GM21390 (cell line): ENCODE measurements at regions not wholly inside any gene's neighbourhood (a gene's known extent, or its start where the extent isn't known, plus 50 kb on each side); places are given as distances from the start of the nearest gene placed in this dataset.

Experiments
- ATAC-seq: cut with Tn5 transposase; IDR thresholded peaks from one replicate; pipeline ENCODE4 v1.9.1; 2021; ENCODE audit not compliant: unreplicated experiment

DNA sequence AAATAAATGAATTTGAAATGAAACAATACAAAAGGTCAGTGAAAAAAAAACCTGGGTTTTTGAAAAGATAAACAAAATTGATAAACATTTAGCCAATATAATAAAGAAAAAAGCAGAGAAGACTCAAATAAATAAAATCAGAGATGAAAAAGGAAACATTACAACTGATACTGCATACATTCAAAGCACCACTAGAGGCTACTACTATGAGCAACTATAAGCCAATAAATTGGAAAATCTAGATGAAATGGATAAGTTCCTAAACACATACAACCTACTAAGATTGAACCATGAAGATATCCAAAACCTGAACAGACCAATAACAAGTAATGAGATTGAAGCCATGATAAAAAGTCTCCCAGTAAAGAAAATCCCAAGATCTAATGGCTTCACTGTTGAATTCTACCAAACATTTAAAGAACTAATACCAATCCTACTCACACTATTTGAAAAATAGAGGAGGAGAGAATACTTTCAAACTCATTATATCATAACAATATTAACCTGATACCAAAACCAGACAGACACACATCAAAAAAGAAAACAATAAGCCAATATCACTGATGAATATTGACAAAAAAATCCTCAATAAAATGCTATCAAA is 80.8 kb upstream of the CERS6 start:
- ATAC-seq: no peak

- no peak for ATAC-seq
These were observed 77.0 kb upstream of the CERS6 start for GRCh38 chr2:168378960-168379669.

DNA sequence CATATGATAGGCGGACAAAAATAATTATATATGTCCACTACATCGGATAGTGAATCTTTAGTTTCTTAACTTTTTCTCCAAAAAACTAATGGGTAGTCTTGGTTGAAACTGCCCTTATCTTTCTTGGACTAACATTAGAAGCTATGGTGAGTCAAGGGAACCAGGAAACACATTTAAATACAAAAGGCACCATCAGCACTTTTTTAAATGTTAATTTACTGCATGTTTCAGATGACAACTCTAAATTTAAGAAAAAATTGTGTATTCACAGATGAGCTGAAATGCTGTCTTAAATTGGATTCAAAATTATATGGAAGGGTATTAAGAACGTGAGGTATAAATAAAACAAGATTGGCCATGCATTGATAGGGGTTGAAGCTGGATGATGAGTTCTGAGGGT is 75.6 kb upstream of the CERS6 start:
- no peak for ATAC-seq

- ATAC-seq: no peak
These were observed 64.0 kb upstream of the CERS6 start for GRCh38 chr2:168392024-168392423.

GRCh38 chr2:168392797-168393196 is 63.3 kb upstream of the CERS6 start:
- no peak for ATAC-seq

GRCh38 chr2:168394262-168394661 is 61.8 kb upstream of the CERS6 start:
- ATAC-seq: no peak

DNA sequence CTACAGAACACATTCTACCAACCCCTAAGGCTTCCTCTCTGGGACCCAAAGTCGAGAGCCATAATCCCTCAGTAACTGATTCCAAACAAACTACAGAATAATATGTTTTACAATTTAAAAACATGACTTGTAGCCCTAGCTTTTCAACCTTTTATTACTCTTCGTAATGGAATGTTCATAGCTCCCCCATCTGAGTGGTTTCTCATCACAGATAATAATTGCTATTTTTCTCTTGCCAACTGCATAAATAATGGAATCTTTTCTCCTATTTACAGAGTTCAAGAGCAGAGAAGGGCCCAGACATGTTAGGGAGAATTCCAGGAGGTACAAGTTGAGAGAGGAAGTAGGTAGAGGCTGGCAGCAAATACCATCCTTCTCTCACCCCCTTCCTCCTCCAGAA is 59.9 kb upstream of the CERS6 start:
- no peak for ATAC-seq

DNA sequence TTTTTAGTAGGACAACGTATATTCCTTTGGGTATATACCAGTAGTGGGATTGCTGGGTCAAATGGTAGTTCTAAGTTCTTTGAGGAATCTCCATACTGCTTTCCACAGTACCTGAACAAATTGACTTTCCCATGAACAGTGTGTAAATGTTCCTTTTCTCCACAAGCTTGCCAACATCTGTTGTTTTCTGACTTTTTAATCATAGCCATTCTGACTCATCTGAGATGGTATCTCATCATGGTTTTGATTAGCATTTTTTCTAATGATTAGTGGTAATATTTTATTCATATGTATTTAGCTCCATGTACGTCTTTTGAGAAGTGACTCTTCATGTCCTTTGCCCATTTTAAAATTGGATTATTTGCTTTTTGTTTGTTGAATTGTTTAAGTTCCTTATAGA is 58.4 kb upstream of the CERS6 start:
- ATAC-seq: no peak

- no peak for ATAC-seq
These were observed 55.0 kb upstream of the CERS6 start for GRCh38 chr2:168401048-168401556.

DNA sequence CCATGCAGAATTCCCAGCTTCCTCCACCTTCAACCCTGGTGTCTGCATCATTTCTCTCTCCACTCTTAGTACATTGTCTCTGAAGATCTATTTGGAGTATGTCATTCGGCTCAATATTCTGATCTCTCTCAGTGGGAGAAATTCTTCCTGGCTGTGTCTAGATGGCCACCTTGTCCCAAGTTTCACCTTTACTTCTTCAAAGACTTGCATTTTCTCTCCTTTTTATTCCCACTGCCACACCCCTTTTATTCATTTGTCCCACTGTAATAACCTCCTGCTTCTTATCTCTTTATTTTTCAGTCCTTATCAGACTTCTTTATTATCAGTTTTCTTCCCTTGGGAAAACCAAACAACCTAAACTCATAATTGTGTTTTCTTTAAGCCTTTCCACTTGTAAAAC is 54.3 kb upstream of the CERS6 start:
- no peak for ATAC-seq

GRCh38 chr2:168402531-168402930 is 53.5 kb upstream of the CERS6 start:
- ATAC-seq: no peak

GRCh38 chr2:168403736-168404135 is 52.3 kb upstream of the CERS6 start:
- ATAC-seq: no peak

- no peak for ATAC-seq
These were observed 51.3 kb upstream of the CERS6 start for GRCh38 chr2:168404764-168405163.
